IPS DF 6.9 (cell line): ENCODE measurements at regions not wholly inside any gene's neighbourhood (a gene's known extent, or its start where the extent isn't known, plus 50 kb on each side); places are given as distances from the start of the nearest gene placed in this dataset.

Experiments
- DNase-seq: peaks from one replicate; pipeline ENCODE4 v3.0.0-alpha.2; 2013; ENCODE audit warnings: low read depth, low spot score
- H3K27ac ChIP-seq: one replicate; pipeline ENCODE4 v1.5.1; 2013; ENCODE audit warnings: low read length, control low read depth
- H3K27me3 ChIP-seq: 2 replicates; pipeline ENCODE4 v1.6.1; 2013; ENCODE audit warnings: mild to moderate bottlenecking, low read length; ENCODE audit not compliant: control insufficient read depth, insufficient read depth
- H3K36me3 ChIP-seq: 2 replicates; pipeline ENCODE4 v1.6.1; 2013; ENCODE audit warnings: low read length; ENCODE audit not compliant: control insufficient read depth, insufficient read depth
- H3K4me1 ChIP-seq: 2 replicates; pipeline ENCODE4 v1.6.1; 2013; ENCODE audit warnings: low read length; ENCODE audit not compliant: control insufficient read depth, insufficient read depth
- H3K4me3 ChIP-seq: 2 replicates; pipeline ENCODE4 v1.5.1; 2013; ENCODE audit warnings: mild to moderate bottlenecking, low read length
- H3K9me3 ChIP-seq: 2 replicates; pipeline ENCODE4 v1.6.1; 2013; ENCODE audit warnings: low read length, inconsistent platforms; ENCODE audit not compliant: control insufficient read depth, insufficient read depth
- WGBS: extraction: QIAGEN DNeasy Blood & Tissue Kit; methylation state at CpG from one replicate; pipeline ENCODE4 v1.1.7; 2013; ENCODE audit warnings: mixed read lengths, missing lambda C conversion rate; ENCODE audit not compliant: insufficient read length, insufficient coverage; 5-methylcytosine and 5-hydroxymethylcytosine counted together

GRCh38 chr12:67759829-67760228 is 111.3 kb downstream of the DYRK2 start:
- DNase-seq = no peak
- no CpG with 5 or more reads among the region's 3 CpGs for WGBS
- Histone ChIP-seq H3K4me3 (no peak overlapping the region), H3K27ac (no peak overlapping the region), H3K9me3 (no peaks in the 10 kb centered on the region), H3K27me3 (no peaks in the 10 kb centered on the region), H3K36me3 (no peaks in the 10 kb centered on the region), H3K4me1 (0 out of 2 replicates have a peak, but pooled peaks cover 2% of the 10 kb centered on the region)

- Histone ChIP-seq H3K9me3 (no peaks in the 10 kb centered on the region), H3K36me3 (no peaks in the 10 kb centered on the region), H3K27me3 (no peaks in the 10 kb centered on the region), H3K27ac (no peak overlapping the region), H3K4me1 (0 out of 2 replicates have a peak, but pooled peaks cover 2% of the 10 kb centered on the region), H3K4me3 (no peak overlapping the region)
- no peak for DNase-seq
- no CpG with 5 or more reads among the region's 7 CpGs for whole genome bisulfite sequencing
These were observed 112.2 kb downstream of the DYRK2 start for GRCh38 chr12:67760586-67761275.

GRCh38 chr12:67761566-67761965 is 113.0 kb downstream of the DYRK2 start:
- DNase-seq = no peak
- H3K36me3 ChIP-seq = no peaks in the 10 kb centered on the region
- no CpG with 5 or more reads among the region's 3 CpGs for WGBS
- H3K4me1 ChIP-seq = peaks cover under 1% of the 10 kb centered on the region; the same call in 1 of the 2 replicates
- no peak overlapping the region for H3K4me3 ChIP-seq
- no peaks in the 10 kb centered on the region for H3K9me3 ChIP-seq
- H3K27ac ChIP-seq = no peak overlapping the region
- H3K27me3 ChIP-seq = no peaks in the 10 kb centered on the region

GRCh38 chr12:67764055-67764454 is 115.5 kb downstream of the DYRK2 start:
- Histone ChIP-seq H3K4me1 (peaks cover 1% of the 10 kb centered on the region; the same call in 1 of the 2 replicates), H3K27ac (no peak overlapping the region), H3K36me3 (no peaks in the 10 kb centered on the region), H3K27me3 (no peaks in the 10 kb centered on the region), H3K9me3 (no peaks in the 10 kb centered on the region), H3K4me3 (no peak overlapping the region)
- no peak for DNase-seq
- no CpG with 5 or more reads among the region's 3 CpGs for WGBS

GRCh38 chr12:67764946-67765619 is 116.5 kb downstream of the DYRK2 start:
- Histone ChIP-seq H3K4me3 (no peak overlapping the region), H3K27me3 (no peaks in the 10 kb centered on the region), H3K27ac (no peak overlapping the region), H3K36me3 (no peaks in the 10 kb centered on the region), H3K4me1 (peaks cover 1% of the 10 kb centered on the region; the same call in 1 of the 2 replicates), H3K9me3 (no peaks in the 10 kb centered on the region)
- no peak for DNase-seq
- WGBS = no CpG with 5 or more reads among the region's 5 CpGs

GRCh38 chr12:67765776-67766766 is 117.5 kb downstream of the DYRK2 start:
- peaks cover 1% of the 10 kb centered on the region; the same call in 1 of the 2 replicates for H3K4me1 ChIP-seq
- H3K27ac ChIP-seq = no peak overlapping the region
- H3K9me3 ChIP-seq = no peaks in the 10 kb centered on the region
- no peaks in the 10 kb centered on the region for H3K36me3 ChIP-seq
- H3K27me3 ChIP-seq = no peaks in the 10 kb centered on the region
- no CpG with 5 or more reads among the region's 7 CpGs for WGBS
- DNase-seq = no peak
- H3K4me3 ChIP-seq = no peak overlapping the region

- no CpG with 5 or more reads among the region's 11 CpGs for WGBS
- Histone ChIP-seq H3K9me3 (no peaks in the 10 kb centered on the region), H3K36me3 (no peaks in the 10 kb centered on the region), H3K4me3 (no peak overlapping the region), H3K27me3 (no peaks in the 10 kb centered on the region), H3K4me1 (peaks cover 2% of the 10 kb centered on the region; the same call in 1 of the 2 replicates), H3K27ac (no peak overlapping the region)
- peak; percentile 71 for DNase-seq
These were observed 124.0 kb downstream of the DYRK2 start for GRCh38 chr12:67772267-67773169.

GRCh38 chr12:67773896-67774295 is 125.4 kb downstream of the DYRK2 start:
- DNase-seq = no peak
- Histone ChIP-seq H3K36me3 (no peaks in the 10 kb centered on the region), H3K4me1 (peaks cover 2% of the 10 kb centered on the region; the same call in 1 of the 2 replicates), H3K4me3 (no peak overlapping the region), H3K27me3 (no peaks in the 10 kb centered on the region), H3K9me3 (no peaks in the 10 kb centered on the region), H3K27ac (no peak overlapping the region)
- WGBS = no CpG with 5 or more reads among the region's 2 CpGs

- Histone ChIP-seq H3K27ac (no peak overlapping the region), H3K4me3 (no peak overlapping the region), H3K36me3 (no peaks in the 10 kb centered on the region), H3K27me3 (no peaks in the 10 kb centered on the region), H3K4me1 (peaks cover 2% of the 10 kb centered on the region; the same call in 1 of the 2 replicates), H3K9me3 (no peaks in the 10 kb centered on the region)
- WGBS = no CpG with 5 or more reads among the region's 4 CpGs
- no peak for DNase-seq
These were observed 126.5 kb downstream of the DYRK2 start for GRCh38 chr12:67774983-67775587.
